ENCODE measurements at regions not wholly inside any gene's neighbourhood (a gene's known extent, or its start where the extent isn't known, plus 50 kb on each side); places are given as distances from the start of the nearest gene placed in this dataset.

GRCh38 chr9:95755421-95755730 is 120.1 kb upstream of the ERCC6L2 start:
- no peak for DNase-seq

GRCh38 chr9:95754533-95755420 is 120.7 kb upstream of the ERCC6L2 start:
- DNase-seq = no peak

DNA sequence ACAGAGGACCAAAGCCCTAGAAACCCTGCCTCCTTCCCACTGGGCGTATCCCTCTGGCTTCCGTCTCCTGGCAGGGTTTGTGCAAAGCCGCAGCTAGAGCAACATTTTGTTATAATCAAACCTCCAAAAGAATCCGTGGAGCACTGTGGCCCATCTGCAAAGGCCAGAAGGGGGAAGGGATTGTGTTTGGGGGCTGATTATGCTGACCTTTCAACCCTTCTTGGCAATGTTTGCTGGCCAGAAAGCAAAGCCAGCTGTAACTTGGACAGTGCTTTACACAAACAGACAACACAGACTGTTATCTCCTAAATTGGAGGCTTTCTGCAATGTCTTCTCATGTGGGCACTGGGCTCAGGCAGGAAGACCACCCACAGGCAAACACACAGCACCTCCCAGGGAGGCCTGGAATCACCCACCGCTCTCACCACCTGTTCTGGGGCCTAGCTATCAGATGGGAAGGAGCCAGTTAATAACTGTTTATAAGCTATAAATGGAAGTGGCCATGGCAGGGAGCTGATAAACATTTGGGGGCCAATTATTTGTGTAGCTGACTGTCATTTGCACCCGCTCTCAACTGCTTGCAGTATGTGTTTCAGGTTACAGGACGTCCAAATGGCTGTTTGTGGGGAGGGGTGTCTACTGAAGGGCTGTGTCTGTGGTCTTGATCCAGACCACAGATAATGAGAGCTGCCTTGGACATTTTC is 121.6 kb upstream of the ERCC6L2 start:
- no peak for DNase-seq

GRCh38 chr9:95752129-95752731 is 123.3 kb upstream of the ERCC6L2 start:
- no peak for DNase-seq

DNA sequence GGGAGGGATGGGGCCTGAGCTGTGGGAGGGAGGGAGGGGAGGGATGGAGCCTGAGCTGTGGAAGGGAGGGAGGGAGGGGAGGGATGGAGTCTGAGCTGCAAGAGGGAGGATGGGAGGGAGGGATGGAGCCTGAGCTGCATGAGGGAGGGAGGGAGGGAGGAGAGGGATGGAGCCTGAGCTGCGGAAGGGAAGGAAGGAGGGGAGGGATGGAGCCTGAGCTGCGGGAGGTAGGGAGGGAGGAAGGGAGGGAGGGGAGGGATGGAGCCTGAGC is 124.0 kb upstream of the ERCC6L2 start:
- no peak for DNase-seq

GRCh38 chr9:95750725-95751519 is 124.6 kb upstream of the ERCC6L2 start:
- DNase-seq = peak; percentile 25

DNA sequence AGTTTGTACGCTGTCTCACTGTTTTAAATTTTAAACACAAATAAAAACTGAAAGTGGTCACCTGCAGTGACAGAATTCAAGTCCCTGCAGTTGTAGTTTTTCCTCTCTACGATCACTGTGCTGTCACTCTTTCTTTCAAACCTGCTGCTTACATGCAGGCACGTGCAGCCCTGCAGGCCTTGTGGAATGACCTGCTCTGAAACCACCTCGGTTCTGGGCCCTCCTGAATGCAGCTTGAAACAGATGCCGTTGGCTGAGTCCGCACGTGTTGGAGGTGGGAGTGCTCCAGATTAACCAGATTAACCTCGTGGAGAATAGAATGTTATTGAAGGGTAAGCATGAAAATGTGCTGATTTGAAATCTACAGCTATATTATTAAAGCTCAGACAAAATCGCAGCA is 126.0 kb upstream of the ERCC6L2 start:
- DNase-seq = no peak

DNA sequence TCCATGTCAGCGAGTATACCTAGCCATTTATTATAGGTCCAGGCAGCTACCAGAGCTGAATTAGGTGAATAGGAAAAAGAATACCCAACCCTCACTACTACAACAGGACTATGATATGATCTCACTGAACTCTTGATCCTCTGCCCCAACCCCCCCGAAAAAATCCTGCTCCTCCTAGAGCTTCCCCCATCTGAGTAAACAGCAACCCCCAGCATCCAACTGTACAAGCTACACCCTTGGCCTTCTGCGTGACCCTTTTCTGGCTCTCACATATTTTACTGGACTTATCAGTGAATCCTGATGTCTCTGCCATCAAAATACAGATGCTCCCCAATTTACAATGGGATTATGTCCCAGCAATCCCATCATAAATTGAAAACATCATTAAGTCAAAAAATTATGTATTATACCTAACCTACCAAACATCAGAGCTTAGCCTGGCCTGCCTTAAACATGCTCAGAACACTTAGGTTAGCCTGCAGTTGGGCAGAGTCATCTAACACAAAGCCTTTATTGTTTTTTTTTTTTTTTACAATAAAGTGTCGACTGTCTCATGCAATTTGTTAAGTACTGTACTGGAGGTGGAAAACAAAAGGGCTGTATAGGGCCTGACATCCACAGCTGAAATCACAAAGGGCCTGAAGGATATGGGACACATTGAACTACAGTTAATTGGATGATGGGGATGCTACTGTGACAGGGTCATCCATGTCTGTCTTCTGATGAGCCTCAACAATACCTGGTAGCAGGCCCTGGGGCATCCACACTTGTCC is 128.9 kb upstream of the ERCC6L2 start:
- DNase-seq = no peak

GRCh38 chr9:95742821-95743220 is 132.7 kb upstream of the ERCC6L2 start:
- DNase-seq = no peak

DNA sequence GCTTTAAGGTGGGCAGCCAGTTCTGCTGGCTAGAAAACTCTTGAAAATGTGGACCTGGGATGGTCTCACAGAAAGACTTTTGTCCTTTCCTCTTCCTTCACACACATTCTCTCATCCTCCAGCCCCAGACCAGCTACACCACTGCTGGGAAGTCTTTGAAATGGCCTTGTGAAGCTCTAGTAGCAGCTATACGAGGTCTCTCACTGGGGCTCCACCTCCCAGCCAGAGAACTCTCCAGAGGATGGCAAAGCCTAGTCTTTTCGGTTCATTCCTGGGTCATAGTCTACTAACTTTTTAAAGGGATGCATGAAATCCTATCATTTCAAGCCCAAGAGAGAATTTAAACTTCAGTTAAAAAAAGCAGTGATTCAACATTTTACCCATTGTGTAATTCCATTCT is 133.9 kb upstream of the ERCC6L2 start:
- no peak for DNase-seq

DNA sequence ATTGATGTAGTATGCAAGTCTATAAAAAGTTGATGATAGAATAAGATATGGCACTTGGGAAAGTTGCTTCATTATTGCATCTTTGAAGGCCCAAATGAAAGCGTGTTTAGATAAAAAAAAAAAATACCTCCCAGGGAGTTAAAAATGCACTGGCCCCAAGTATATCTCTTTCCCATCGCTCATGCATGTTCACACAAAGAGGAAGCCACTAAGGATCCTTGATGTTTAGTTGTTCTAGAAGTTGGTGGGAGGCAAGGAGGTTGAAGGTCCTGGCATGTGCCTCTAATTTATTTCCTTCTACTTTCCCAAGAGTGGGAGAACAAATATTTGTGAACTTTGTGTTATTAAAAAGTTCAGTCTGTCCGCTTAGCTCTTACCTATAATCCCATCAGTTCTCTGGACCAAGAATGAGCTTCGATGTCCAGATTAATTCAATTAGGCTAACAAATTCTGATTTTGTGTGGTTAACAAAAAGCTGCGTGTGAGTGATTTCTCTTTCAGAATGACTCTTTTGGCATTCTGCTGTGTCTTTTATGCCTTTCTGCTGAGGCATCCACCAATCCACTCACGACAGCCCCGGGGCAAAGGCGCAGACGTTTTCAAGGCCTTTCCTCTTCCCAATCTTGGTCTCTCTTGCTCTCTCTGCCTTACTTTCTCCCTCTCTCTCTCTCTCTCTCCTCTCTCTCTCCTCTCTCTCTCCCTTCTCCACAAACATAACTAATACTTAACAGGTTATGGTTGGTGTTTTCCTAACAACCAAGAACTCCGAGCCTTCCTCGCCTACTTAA is 135.1 kb upstream of the ERCC6L2 start:
- DNase-seq = no peak

DNA sequence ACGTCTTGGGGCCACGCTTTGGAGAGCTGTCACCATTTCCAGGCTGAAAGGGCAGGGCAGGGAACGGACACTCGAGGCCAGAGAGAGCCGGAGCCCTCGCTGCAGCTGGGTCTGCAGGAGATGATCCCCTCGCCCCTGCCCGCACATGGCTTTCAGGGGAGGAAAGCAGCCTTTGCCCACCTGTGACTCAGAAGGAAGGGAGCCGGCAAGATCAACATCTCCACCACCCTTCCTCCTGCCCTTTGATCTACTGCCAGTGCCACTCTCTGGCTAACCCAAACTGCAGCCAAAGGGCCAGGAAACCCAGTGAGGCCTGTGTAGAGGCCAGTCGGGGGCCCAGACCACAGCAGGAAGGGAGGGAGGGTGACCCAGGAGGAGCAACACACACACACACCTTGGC is 137.1 kb upstream of the ERCC6L2 start:
- DNase-seq = no peak

- no peak for DNase-seq
Observed at GRCh38 chr9:95736891-95737522, 138.5 kb upstream of the ERCC6L2 start.

- no peak for DNase-seq
Observed at GRCh38 chr9:95736370-95736769, 139.1 kb upstream of the ERCC6L2 start.

GRCh38 chr9:95735701-95736100 is 139.8 kb upstream of the ERCC6L2 start:
- no peak for DNase-seq

DNA sequence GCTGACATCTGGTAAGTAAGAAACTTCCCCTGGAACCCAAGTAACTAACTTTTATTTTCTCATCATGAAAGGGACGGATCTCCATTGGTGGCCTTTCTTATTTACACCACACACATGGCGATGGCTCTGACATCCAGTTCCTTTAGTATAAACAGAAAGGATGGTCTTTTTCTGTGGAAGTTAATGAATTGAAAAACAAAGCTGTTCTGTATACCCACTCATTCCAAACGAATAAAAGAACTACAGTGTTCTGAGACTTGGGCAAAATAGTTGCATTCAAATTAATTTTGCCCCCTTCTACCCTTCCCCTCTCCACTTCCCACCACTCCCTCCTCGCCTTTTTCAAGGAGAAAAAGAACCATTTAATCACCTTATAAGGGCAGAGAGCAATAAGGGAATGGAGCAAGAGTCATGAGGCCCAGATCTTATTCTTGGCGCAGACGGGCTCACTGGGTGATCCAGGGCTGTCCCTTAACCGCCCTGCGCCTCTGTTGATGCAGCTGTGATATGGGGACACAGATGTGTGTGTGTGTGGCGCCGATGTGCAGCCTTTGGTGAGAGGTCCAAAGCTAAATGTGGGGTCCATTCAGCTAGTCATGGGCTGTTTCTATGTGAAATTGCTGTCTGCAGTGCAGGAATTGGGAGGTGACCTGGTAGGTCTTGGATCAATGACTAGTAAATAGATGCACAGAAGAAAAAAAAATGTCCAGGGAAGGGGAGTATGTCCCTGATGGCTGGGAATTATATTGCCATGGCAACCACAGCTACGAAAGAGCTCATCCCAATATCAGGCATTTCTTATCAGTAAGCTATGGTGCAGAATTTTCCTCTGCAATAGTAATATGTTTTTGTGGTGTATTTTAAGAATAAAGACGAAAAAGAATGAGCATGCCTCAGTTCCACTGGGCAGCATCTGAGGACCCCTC is 141.5 kb upstream of the ERCC6L2 start:
- no peak for DNase-seq

DNA sequence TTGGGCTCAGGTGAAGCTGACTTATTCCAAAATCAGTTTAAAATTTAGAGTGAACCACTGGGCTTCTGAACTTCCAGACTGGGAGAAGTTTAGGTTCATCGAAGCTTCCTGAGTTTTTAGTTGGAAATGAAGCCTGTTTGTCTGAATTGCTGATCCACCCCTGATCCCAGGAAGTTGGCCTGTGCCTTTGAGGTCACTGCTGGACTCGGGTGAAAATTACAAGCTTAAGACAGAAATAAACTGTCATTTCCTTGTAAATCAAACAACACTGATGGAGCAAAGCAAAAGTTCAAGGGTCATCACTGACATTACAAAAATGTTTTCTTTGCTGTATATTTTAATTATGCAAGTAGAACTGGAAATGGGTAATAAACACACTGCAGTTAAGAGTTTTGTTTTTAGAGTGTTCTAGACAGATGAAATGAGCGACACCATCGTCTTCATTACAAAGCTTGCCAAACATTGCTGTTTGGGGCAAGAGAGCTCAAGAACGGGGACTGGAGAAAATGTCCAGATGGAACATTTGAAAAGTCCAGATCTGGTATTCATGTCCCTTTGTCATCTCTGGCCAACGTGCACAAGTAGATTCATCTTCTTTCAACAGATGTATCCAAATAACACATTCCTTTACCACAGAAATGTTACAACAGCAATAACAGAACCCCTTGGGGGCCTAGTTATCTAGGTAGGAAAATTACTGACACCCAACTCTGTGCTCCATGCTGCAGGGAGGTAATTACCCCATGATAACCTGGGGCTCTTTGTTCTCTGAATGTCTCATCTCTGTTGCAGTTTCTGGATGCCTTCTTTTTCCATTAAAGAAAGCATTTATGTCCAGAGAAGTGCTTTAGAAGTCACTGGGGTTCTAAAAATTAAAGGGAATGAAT is 142.4 kb upstream of the ERCC6L2 start:
- DNase-seq = no peak

DNA sequence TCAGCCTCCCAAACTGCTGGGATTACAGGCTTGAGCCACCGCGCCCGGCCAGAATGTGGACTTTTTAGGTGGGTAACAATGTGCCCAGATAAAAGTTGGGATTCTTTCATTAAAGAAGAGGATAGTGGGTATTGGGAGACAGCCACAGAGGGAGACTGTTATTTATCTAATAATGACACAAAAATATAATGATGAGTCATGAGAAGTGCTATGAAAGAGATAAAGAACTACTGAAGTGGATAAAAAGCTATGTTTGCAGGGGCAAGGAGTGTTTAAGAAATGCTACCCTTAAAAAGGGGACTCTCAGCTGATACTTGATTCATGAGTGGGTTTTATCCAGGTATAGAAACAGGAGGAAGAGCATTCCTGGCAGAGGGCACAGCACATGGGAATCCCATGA is 143.6 kb upstream of the ERCC6L2 start:
- DNase-seq = no peak

- no peak for DNase-seq
Observed at GRCh38 chr9:95729669-95730368, 145.7 kb upstream of the ERCC6L2 start.
